ENCODE measurements at regions not wholly inside any gene's neighbourhood (a gene's known extent, or its start where the extent isn't known, plus 50 kb on each side); places are given as distances from the start of the nearest gene placed in this dataset.
"Not testable (repeated sequence)": the region's sequence is repeated elsewhere in the genome, so short reads cannot be mapped to it uniquely, and the experiment has no call there.

DNA sequence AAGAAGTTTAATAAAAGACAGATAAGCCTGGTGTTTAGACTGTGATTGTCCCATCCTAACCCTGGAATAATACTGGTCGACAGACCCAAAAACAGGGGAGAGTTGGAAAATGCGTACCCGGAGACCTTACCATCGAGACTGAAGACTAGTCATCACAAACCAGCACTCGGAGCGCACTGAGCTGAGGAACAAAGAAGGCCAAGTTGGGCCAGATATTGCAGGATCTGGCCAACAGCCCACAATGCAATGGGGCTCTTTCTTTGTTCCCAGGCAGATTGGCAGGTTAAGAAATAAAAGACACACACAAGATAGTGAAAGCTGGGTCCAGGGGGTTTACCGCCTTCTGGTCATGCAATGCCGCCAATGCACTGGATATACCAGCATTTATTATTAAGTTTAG, 188.7 kb upstream of the RAI14 start:
- TF ChIP-seq, protein P1, sequence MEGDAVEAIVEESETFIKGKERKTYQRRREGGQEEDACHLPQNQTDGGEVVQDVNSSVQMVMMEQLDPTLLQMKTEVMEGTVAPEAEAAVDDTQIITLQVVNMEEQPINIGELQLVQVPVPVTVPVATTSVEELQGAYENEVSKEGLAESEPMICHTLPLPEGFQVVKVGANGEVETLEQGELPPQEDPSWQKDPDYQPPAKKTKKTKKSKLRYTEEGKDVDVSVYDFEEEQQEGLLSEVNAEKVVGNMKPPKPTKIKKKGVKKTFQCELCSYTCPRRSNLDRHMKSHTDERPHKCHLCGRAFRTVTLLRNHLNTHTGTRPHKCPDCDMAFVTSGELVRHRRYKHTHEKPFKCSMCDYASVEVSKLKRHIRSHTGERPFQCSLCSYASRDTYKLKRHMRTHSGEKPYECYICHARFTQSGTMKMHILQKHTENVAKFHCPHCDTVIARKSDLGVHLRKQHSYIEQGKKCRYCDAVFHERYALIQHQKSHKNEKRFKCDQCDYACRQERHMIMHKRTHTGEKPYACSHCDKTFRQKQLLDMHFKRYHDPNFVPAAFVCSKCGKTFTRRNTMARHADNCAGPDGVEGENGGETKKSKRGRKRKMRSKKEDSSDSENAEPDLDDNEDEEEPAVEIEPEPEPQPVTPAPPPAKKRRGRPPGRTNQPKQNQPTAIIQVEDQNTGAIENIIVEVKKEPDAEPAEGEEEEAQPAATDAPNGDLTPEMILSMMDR (IDR thresholded peaks at IDR 0.05; ENCODE audit: low read depth, low read length, missing control alignments), result no peak

DNA sequence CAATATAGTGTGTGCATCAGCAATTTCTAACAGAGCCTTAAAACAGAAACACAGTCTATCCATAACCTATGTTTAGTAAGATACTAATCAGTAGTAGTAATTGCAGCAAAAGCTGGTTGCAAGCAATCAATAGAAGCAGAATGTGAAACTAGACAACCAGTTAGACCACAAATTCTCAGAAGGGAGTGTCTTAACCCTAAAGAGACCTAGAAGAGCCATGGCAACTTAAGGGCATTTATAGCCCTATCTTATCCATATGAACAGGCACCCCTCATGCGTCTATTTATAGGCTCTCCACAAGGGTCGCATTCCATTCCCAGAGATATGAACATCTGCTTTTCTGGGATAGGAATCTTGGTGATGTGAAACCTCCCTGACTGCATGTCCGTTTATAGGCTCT, 188.1 kb upstream of the RAI14 start:
- DNase-seq (ENCODE audit: low read depth); in situ Hi-C loops (cut with HindIII; ENCODE audit: low sequenced_read_pairs): not testable (repeated sequence)

More for the DNA sequence above, 188.7 kb upstream of the RAI14 start:
- H3K4me3 ChIP-seq (ENCODE audit: low read depth, low read length), result no peak overlapping the region
- DNase-seq (ENCODE audit: low read depth), result no peak
- in situ Hi-C loops (cut with HindIII; ENCODE audit: low sequenced_read_pairs), result no loop called here

DNA sequence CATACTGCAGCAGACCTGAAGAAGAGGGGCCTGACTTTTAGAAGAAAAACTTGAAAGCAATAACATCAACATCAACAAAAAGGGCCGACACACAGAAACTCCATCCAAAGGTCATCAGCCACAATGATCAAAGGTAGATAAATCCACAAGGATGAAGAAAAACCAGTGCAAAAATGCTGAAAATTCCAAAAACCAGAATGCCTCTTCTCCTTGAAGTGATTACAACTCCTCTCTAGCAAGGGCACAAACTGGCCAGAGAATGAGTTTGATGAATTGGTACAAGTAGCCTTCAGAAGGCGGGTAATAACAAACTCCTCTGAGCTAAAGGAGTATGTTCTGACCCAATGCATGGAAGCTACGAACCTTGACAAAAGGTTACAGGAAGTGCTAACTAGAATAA, 186.2 kb upstream of the RAI14 start:
- DNase-seq (ENCODE audit: low read depth), result no peak
- in situ Hi-C loops (cut with HindIII; ENCODE audit: low sequenced_read_pairs), result no loop called here
- H3K4me3 ChIP-seq (ENCODE audit: low read depth, low read length), result no peak overlapping the region
- TF ChIP-seq, protein P1 (IDR thresholded peaks at IDR 0.05; ENCODE audit: low read depth, low read length, missing control alignments), result no peak

More for the DNA sequence above, 188.1 kb upstream of the RAI14 start:
- not testable (repeated sequence) for H3K4me3 ChIP-seq (ENCODE audit: low read depth, low read length)

DNA sequence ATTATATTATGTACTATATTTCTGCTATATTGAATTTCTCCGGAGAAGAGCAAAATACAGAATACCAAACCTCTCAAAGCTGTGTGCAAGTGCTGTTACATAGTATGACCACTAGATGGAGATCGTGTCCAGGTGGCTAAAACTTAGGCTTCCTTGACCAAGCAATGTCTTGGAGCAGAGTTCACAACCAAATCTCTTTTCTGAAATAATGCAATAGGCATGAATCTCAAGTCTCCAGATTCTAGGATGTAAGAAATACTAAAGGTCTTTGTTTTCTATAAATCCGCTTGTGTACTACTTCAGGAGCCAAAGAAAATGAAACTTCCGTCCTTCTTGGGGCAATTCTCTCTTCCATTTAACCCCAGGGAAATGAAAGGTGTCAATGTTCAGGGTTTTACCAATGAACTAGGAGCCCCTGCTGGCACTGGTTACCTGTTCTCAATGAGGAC, 181.5 kb upstream of the RAI14 start:
- no peak overlapping the region for H3K4me3 ChIP-seq (ENCODE audit: low read depth, low read length)
- DNase-seq (ENCODE audit: low read depth), result peak; percentile 49
- in situ Hi-C loops (cut with HindIII; ENCODE audit: low sequenced_read_pairs), result loop anchor here (25.0 kb wide), 1 partner anchor 413 kb away; no protein-coding TSS in a partner anchor
- TF ChIP-seq, protein P1 (IDR thresholded peaks at IDR 0.05; ENCODE audit: low read depth, low read length, missing control alignments), result peak; percentile 98

DNA sequence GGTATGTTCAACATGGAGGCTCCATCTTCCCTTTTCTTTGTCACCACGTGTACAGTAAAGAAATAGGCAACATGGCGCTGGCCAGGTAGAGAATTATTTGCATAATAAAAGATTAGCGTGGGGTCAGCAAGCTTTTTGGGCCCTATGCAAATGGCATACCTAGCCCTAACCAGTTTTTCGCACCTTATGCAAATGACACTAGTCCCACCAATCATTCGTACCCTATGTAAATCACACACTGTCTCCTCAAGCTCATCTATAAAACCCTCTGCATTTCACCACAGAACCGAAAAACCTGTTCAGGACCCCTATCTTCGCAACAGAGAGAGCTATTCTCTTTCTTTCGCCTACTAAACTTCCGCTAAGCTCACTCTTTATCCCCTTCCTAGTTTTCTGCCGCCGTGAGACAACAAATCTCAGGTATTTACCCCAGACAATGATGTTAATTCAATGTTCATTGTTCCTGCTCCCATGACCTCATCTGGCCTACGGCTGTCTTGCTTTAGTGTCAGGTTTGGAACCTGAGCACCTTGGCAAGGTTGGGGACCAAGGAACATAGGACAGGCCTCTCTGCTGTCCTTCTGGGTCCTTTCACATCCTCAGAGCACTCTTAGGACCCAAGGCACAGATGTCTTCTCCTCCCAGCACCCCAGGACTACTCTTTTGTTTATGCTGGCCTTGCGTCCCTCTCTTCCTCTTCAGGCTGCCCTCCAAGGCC, 180.7 kb upstream of the RAI14 start:
- in situ Hi-C loops (cut with HindIII; ENCODE audit: low sequenced_read_pairs), result loop anchor here (25.0 kb wide), 1 partner anchor 412 kb away; no protein-coding TSS in a partner anchor
- no peak for DNase-seq (ENCODE audit: low read depth)
- H3K4me3 ChIP-seq (ENCODE audit: low read depth, low read length), result no peak overlapping the region
- TF ChIP-seq, protein P1 (IDR thresholded peaks at IDR 0.05; ENCODE audit: low read depth, low read length, missing control alignments), result no peak

DNA sequence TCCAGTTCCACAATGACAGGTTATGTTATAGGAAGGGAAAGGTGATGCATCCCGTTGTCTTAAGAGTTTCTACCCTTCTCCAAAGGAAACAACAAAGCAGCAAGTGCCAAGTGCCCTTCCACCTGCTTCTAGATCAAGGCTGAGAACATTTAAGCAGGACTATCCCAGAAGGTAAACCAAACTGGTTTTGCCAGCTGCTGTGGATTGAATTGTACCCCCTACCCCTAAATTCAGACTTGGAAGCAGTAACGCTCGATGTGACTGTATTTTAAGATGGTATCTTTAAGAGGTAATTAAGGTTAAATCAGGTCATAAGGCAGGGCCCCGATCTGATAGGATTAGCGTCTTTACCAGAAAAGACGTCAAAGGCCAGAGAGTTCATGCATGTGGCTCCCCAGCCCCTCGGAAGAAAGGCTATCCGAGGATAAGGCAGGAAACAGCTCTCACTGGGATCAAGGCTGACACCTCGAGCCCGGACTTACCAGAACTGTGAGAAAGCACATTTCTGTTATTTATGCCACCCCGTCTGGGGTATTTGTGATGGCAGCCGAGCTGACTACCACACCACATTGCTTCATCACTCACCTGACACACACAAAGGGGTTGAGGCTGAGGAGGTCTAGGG, 179.1 kb upstream of the RAI14 start:
- TF ChIP-seq, protein P1 (IDR thresholded peaks at IDR 0.05; ENCODE audit: low read depth, low read length, missing control alignments), result no peak
- in situ Hi-C loops (cut with HindIII; ENCODE audit: low sequenced_read_pairs), result loop anchor here (25.0 kb wide), 1 partner anchor 410 kb away; no protein-coding TSS in a partner anchor
- DNase-seq (ENCODE audit: low read depth), result no peak
- H3K4me3 ChIP-seq (ENCODE audit: low read depth, low read length), result no peak overlapping the region
